Tongue (tissue), 1 donor: ENCODE measurements at regions not wholly inside any gene's neighbourhood (a gene's known extent, or its start where the extent isn't known, plus 50 kb on each side); places are given as distances from the start of the nearest gene placed in this dataset.

Experiments used
- DNase-seq: peaks from one replicate; pipeline ENCODE4 v3.0.0-alpha.2; 2015

DNA sequence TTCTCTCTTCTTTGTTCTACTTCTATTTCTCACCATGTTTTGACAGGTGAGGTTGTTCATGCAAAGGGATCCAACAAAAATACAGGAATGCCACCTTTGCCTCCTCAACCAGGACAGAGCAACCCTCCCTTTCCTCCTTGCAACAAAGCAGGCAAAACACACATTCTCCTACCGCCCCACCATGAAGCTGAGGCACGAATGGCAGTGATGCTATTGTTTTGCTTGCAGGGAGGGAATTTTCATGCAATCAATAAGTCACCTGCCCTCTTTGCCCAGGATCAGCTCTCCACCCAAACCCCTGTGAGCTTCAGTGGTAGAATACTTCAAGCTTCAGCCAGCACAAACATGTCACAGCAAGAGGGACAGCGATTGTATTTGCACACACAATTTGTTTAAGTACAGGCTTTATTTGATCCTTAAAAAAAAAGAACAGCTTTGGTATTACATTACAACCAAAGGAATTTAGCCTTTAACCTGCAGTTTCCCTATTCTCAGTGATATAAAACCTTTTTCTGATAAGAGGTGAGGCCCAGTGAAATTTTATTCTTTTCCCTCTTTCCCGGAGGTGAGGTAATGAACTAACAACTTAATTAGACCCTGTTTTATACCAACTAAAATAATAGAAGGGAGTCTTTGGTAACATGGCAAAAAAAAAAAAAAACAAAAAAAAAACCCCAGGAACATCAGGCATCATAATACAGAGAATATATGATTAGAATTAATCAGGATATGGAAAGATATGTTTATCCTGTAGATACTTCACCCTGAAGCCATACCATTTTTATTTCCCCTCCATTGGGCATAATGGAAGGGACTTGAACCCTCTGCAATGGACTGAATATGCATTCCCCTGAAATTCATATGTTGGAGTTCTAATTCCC, 87.0 kb upstream of the EEA1 start:
- peak; percentile 53 for DNase-seq

- DNase-seq, result no peak
These were observed 87.8 kb upstream of the EEA1 start for GRCh38 chr12:93016752-93017350.

DNA sequence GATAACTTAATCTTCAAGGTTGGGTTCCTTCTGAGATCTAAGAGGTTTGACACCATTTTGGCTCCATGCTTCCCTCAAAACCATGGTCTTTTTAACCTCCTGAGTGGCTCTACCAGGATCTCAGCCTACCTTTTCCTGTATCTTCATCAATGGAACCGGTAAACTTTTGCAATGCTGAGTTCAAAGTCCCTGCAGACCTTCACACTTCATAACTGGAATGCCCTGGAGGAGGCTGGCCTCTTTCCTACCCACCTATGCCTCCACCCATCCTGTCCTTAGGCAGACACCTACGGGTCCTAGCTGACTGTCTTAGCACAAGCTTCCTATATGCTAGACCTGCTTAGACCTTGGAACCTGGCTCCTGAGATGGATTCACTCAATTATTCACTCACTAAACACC, 89.5 kb upstream of the EEA1 start:
- DNase-seq, result no peak

DNA sequence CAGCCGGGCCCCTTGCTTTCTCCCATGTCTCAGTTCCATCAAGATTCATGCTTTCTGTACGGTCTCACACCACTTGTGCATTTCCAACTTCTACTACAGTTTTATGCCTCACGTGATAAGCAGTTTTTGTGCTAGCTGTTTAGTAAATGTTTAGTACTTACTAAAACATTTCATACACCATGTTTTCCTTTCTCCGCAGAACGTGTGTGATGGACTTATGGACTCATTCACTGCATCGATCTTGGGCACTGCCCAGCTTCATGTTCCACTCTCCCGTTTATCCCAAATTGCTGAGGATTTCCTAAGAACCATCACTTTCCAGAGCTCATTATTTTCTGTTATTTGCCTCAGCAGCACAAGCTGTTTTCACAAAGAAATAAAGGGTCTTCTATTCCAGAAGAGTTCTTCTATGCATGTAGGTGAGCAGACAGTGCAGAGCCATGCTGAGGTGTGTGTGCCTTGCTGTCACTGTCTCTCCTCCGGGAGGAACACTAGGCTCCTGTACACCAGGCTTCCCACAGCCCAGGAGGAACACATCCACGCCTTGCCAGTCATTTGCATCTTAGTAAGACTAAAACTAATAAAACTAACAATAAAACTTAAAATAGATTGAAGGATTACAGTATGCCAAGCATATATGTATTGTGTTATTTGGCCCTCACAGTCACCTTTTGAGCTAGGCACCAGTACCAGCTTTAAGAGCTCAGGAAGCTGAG, 90.3 kb upstream of the EEA1 start:
- no peak for DNase-seq

- DNase-seq, result peak; percentile 61
These were observed 91.0 kb upstream of the EEA1 start for GRCh38 chr12:93019975-93020630.

- DNase-seq, result no peak
These were observed 91.8 kb upstream of the EEA1 start for GRCh38 chr12:93020631-93021597.

DNA sequence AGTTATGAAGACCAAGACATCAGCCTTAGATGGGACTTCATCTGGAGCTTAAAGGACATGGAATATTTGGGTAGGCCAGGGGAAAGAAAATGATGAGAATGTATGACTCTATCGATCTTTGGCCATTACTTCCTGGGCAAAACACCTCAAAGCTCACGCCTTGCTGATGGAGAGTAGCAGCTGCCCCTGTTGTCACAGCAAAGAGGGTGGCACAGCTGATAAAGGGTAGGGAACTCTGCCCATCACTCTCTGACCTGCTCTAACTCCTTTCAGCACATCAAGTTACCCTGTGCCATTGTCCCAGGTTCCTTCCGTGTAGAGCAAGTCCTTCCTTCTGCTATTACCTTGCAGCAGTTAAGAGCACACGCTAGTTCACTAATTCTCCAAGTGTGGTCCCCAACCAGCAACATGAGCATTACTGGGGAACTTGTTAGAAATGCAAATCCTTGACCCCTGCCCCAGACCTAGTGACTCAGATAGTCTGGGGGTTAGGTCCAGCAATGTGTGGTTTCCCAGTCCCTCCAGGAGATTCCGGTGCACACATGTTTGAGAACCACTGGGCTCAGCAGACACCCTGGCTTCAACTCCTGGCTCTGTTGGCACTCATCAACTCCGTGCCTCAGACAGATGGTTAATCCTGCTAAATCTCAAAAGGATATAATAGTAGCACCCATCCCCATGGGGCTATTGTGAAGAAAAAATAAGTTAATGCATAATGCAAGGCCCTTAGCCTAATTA, 93.7 kb upstream of the EEA1 start:
- no peak for DNase-seq

DNA sequence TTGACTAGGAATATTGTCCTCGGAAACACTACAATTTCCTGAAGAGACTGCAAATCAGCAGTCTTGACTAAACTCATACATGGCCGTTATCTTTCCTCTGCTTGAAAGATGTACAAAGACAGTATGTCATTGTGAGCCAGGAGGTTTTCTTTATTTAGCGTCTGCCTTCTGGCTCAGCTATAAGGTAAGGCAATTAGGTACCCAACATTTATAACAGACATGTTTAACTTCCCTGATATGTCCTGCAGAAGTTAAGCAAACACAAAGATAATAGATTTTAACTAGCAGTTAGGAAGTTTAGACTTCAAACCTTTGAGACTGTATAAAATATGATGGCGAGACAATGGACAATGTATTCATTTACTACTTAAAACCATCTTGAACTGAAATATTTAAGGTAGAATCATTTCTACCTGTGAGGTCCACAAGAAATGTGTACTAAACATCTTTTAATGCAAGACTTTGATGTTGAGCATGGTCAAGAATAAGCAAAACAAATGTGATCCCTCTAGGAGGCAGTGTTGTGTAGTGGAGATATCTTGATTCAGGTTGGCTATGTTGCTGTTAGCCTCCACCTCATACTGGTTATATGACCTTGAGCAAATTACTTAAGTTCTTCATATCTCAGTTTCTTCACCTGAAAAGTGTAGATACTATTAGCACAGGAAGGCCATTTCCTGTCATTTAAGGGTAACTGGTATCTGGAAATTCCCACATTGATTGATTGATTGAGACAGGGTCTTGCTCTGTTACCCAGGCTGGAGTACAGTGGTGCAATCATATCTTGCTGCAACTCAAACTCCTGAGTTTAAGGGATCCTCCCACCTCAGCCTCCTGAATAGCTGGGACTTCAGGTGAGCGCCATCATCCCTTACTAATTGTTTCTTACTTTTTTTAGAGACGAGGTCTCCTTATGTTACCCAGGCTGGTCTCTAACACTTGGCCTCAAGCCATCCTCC, 96.3 kb upstream of the EEA1 start:
- DNase-seq, result no peak

GRCh38 chr12:93027041-93027440, 97.9 kb upstream of the EEA1 start:
- DNase-seq, result no peak

DNA sequence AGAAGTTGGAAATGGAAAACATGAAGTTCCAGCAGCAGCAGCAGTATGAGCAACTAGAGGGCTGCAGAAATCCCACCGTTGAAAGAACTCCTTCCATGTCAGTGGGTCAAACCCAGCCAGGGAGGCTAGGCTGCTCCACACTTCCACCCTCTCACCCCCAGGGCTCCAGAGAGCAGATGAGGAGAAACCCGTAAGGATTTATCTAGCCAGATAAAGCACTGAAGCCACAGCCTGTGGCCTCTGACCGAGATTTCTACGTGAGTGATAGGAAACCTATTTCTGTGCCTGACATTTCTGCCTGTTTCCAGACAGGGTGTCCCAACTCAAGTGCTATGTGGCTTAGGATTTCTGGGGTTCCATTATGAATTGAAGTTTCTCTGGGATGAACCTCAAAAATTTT, 100.0 kb upstream of the EEA1 start:
- DNase-seq, result no peak

DNA sequence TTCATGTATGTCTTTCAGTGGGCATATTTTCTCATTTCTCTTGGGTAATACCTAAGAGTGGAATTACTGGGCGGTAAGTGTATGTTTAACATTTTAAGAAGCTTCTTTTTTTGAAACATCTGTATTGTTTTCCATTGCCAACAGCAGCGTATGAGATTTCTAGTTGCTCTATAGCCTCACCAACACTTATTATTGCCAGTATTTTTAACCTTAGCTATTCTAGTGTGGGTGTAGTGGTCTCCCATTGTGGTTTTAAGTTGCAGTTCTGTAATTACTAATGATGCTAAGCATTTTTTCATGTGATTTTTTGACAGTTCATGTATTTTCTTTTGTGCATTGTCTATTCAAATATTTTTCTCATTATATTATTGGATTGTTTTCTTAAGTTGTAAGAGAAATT, 101.9 kb upstream of the EEA1 start:
- no peak for DNase-seq

GRCh38 chr12:93032758-93033157, 103.7 kb upstream of the EEA1 start:
- peak; percentile 39 for DNase-seq

DNA sequence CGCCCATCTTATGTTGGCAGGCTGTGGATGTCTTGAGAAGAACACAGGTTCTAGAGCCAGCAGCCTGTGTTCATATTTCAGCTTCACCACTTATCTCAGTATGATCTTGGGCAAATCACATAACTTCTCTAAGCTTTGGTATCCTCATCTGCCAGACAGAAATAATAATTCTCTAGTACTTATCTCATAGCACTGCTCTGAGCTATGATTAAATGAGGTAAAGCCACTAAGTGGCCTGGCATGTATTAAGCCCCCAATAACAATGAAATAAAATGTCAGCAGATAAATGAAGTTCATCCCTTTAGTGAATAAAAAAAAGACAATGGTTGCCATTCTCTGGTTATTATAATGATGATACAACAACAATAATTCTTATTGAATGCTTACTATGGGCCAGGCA, 104.9 kb upstream of the EEA1 start:
- DNase-seq, result no peak

DNA sequence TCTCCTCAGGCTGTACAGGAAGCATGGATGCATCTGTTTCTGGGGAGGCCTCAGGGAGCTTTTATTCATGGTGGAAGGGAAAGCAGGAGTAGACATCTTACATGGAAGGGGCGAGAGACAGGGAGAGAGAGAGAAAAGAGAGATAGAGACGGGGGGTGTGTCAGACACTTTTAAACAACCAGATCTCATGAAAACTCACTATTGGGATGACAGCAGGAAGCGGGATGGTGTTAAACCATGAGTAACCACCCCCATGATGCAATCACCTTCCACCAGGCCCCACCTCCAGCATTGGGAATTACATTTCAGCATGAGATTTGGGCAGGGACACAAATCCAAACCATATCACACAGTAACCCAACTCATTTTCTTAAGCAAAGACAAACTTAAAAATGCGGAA, 110.0 kb upstream of the EEA1 start:
- DNase-seq, result no peak

- no peak for DNase-seq
These were observed 110.8 kb upstream of the EEA1 start for GRCh38 chr12:93039930-93040329.

DNA sequence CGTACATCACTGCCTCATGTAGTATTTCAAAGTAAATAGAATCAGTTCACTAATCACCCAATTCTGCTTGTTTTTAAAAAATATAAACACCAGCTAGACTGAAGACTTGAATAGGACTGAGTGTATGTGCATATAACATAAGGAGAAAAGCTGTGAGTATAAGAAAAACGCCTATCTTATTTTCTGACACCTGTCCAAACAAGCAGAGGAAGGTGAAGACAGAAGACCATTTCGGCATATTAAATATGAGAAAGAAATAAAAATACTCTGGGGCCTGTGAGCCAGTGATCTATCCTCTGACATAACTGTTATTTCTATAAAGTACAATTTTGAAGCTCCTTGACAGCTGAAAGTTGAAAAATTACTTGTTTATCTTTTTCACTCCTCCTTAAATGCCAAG, 111.3 kb upstream of the EEA1 start:
- no peak for DNase-seq

GRCh38 chr12:93041416-93041815, 112.3 kb upstream of the EEA1 start:
- DNase-seq, result no peak

- no peak for DNase-seq
These were observed 113.2 kb upstream of the EEA1 start for GRCh38 chr12:93042283-93042682.

DNA sequence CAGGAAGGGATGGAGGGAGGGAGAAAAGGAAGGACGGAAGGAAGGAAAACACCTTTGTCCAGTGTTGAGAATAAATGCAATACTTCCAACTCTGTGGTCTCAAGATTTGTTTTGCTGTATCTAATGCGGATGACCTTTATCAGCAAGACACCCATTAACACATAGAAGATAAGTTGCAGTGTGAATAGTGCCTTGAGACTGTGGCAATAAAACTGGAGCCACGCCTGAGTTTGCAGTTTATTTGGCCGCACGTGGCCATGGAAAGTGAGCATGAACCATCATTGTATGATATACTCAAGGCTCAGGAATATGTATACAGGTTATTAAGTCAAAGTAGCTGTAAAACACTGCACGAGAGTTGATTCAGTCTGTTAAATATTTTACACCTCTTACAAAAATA, 113.6 kb upstream of the EEA1 start:
- no peak for DNase-seq
